OCI-LY1 (cell line): ENCODE measurements at regions not wholly inside any gene's neighbourhood (a gene's known extent, or its start where the extent isn't known, plus 50 kb on each side); places are given as distances from the start of the nearest gene placed in this dataset.

Experiments
- CTCF ChIP-seq: fragments of 200-600 bp; sonication (generic), shearing (Covaris generic); IDR thresholded peaks from 2 replicates; pipeline ENCODE4 v1.5.1; 2017; ENCODE audit warnings: mild to moderate bottlenecking, antibody characterized with exemption, low read length, moderate library complexity, mixed read lengths
- EZH2 ChIP-seq: fragments of 200-600 bp; sonication (generic), shearing (Covaris generic); IDR thresholded peaks from 2 replicates; pipeline ENCODE4 v1.8.0; 2017; ENCODE audit warnings: borderline replicate concordance, mixed run types, mild to moderate bottlenecking, antibody characterized with exemption, low read length, moderate library complexity, mixed read lengths

GRCh38 chr18:28884304-28884703 lies 707.4 kb upstream of the CDH2 start:
- no peak for TF ChIP-seq EZH2
- no peak for TF ChIP-seq CTCF
